ENCODE measurements at regions not wholly inside any gene's neighbourhood (a gene's known extent, or its start where the extent isn't known, plus 50 kb on each side); places are given as distances from the start of the nearest gene placed in this dataset.

GRCh38 chr1:198865319-198865718 is 226.5 kb downstream of the PTPRC start:
- Histone ChIP-seq H3K4me1 (no peaks in the 10 kb centered on the region), H3K27ac (no peak overlapping the region), H3K9me3 (no peaks in the 10 kb centered on the region), H3K36me3 (replicated peaks in 1 of 2; ENCODE audit: insufficient read depth in 1 of 2, low read depth in 2 of 2) (no peaks in the 10 kb centered on the region), H3K4me3 (no peak overlapping the region), H3K27me3 (no peaks in the 10 kb centered on the region)
- WGBS, 2 donors, result 79% methylated on average over 2 of the region's 2 CpGs
- intact Hi-C loops (cut with DNase I), result no loop called here
- no peak for ATAC-seq
- TF ChIP-seq CTCF (IDR thresholded peaks at IDR 0.05) (no peak), POLR2A (IDR thresholded peaks at IDR 0.05) (no peak)
- no peak for DNase-seq

GRCh38 chr1:198867182-198867581 is 228.3 kb downstream of the PTPRC start:
- Histone ChIP-seq H3K4me3 (no peak overlapping the region), H3K36me3 (replicated peaks in 1 of 2; ENCODE audit: insufficient read depth in 1 of 2, low read depth in 2 of 2) (no peaks in the 10 kb centered on the region), H3K27me3 (no peaks in the 10 kb centered on the region), H3K9me3 (no peaks in the 10 kb centered on the region), H3K27ac (no peak overlapping the region), H3K4me1 (no peaks in the 10 kb centered on the region)
- ATAC-seq, result no peak
- TF ChIP-seq CTCF (IDR thresholded peaks at IDR 0.05) (no peak), POLR2A (IDR thresholded peaks at IDR 0.05) (no peak)
- DNase-seq, result no peak
- WGBS, 2 donors, result 70 to 79% methylated on average over 6 of the region's 6 CpGs
- intact Hi-C loops (cut with DNase I), result no loop called here

- Histone ChIP-seq H3K4me3 (no peak overlapping the region), H3K27me3 (no peaks in the 10 kb centered on the region), H3K36me3 (replicated peaks in 1 of 2; ENCODE audit: insufficient read depth in 1 of 2, low read depth in 2 of 2) (no peaks in the 10 kb centered on the region), H3K27ac (no peak overlapping the region), H3K4me1 (no peaks in the 10 kb centered on the region), H3K9me3 (no peaks in the 10 kb centered on the region)
- intact Hi-C loops (cut with DNase I), result no loop called here
- no peak for DNase-seq
- ATAC-seq, result no peak
- TF ChIP-seq POLR2A (IDR thresholded peaks at IDR 0.05) (no peak), CTCF (IDR thresholded peaks at IDR 0.05) (no peak)
- 85 to 93% methylated on average over 2 of the region's 2 CpGs for WGBS, 2 donors
These were observed 234.9 kb downstream of the PTPRC start for GRCh38 chr1:198873696-198874230.

- intact Hi-C loops (cut with DNase I), result no loop called here
- Histone ChIP-seq H3K27me3 (no peaks in the 10 kb centered on the region), H3K4me3 (no peak overlapping the region), H3K4me1 (no peaks in the 10 kb centered on the region), H3K9me3 (no peaks in the 10 kb centered on the region), H3K36me3 (replicated peaks in 1 of 2; ENCODE audit: insufficient read depth in 1 of 2, low read depth in 2 of 2) (no peaks in the 10 kb centered on the region), H3K27ac (no peak overlapping the region)
- DNase-seq (no peak), ATAC-seq (no peak)
- 80 to 90% methylated on average over 10 of the region's 10 CpGs for WGBS, 2 donors
- TF ChIP-seq POLR2A (IDR thresholded peaks at IDR 0.05) (no peak), CTCF (IDR thresholded peaks at IDR 0.05) (no peak)
These were observed 237.6 kb downstream of the PTPRC start for GRCh38 chr1:198876371-198876871.

- Histone ChIP-seq H3K27me3 (no peaks in the 10 kb centered on the region), H3K27ac (no peak overlapping the region), H3K36me3 (replicated peaks in 1 of 2; ENCODE audit: insufficient read depth in 1 of 2, low read depth in 2 of 2) (no peaks in the 10 kb centered on the region), H3K4me3 (no peak overlapping the region), H3K9me3 (no peaks in the 10 kb centered on the region), H3K4me1 (no peaks in the 10 kb centered on the region)
- DNase-seq, result no peak
- intact Hi-C loops (cut with DNase I), result no loop called here
- TF ChIP-seq CTCF (IDR thresholded peaks at IDR 0.05) (no peak), POLR2A (IDR thresholded peaks at IDR 0.05) (no peak)
- ATAC-seq, result no peak
- 95 to 96% methylated on average over 2 of the region's 2 CpGs for WGBS, 2 donors
These were observed 239.7 kb downstream of the PTPRC start for GRCh38 chr1:198878566-198878965.
